Panc1 (cell line): ENCODE measurements at regions not wholly inside any gene's neighbourhood (a gene's known extent, or its start where the extent isn't known, plus 50 kb on each side); places are given as distances from the start of the nearest gene placed in this dataset.

ENCODE experiments used
- CTCF ChIP-seq: fragments of 450-650 bp; IDR thresholded peaks from 2 replicates; pipeline ENCODE4 v1.5.1; 2017; ENCODE audit warnings: mild to moderate bottlenecking
- POLR2AphosphoS5 ChIP-seq: IDR thresholded peaks from 2 replicates; pipeline ENCODE4 v1.6.1; 2012; ENCODE audit warnings: mild to moderate bottlenecking, low read depth, low read length, moderate library complexity
- SIN3A ChIP-seq: IDR thresholded peaks from 2 replicates; pipeline ENCODE4 v1.6.1; 2012; ENCODE audit warnings: low read depth, mild to moderate bottlenecking, low read length, moderate library complexity, borderline replicate concordance; ENCODE audit not compliant: insufficient read depth
- TCF7L2 ChIP-seq: IDR thresholded peaks from 2 replicates; pipeline ENCODE4 v1.6.1; 2011; ENCODE audit warnings: mild to moderate bottlenecking, low read depth, low read length, inconsistent platforms

- TF ChIP-seq CTCF (no peak), POLR2AphosphoS5 (no peak), TCF7L2 (no peak), SIN3A (no peak)
These were observed 147.2 kb upstream of the WDFY3 start for GRCh38 chr4:85113706-85114105.
